HepG2 (cell line): ENCODE measurements at regions not wholly inside any gene's neighbourhood (a gene's known extent, or its start where the extent isn't known, plus 50 kb on each side); places are given as distances from the start of the nearest gene placed in this dataset.

Experiments
- POLR2A ChIP-seq, 2 experiments: IDR thresholded peaks; 2 replicates each; pipeline ENCODE4 v1.6.1; 2011; ENCODE audit warnings: low read depth in 2 of 2, low read length in 2 of 2, mild to moderate bottlenecking in 1 of 2, moderate library complexity in 1 of 2; ENCODE audit not compliant: insufficient read depth in 1 of 2
- TF ChIP-seq, protein P1 (sequence below), 2 experiments: IDR thresholded peaks; 2 replicates each; pipeline ENCODE4 v1.6.1; 2011 to 2012; ENCODE audit warnings: low read length in 2 of 2, borderline replicate concordance in 1 of 2, low read depth in 1 of 2, mild to moderate bottlenecking in 1 of 2, moderate library complexity in 1 of 2
- TF ChIP-seq, protein P2 (sequence below): sonication (generic); formaldehyde crosslinking; IDR thresholded peaks from 2 replicates; pipeline ENCODE4 v1.5.1; 2020; ENCODE audit warnings: mild to moderate bottlenecking, moderate library complexity, missing genetic modification reagents

DNA sequence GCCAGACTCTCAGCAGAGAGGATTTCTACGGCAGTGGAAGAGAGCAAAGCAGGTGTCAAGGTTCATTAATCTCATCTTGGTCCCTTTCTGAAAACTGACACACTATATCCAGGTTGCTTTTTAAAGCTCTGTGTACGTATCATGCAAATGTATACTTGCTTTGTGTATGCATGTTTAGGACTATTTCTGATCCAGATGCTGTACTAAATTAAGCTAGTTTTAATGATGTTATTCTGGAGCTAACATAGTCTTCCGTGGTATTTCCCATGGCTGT is 59.2 kb upstream of the SNX9 start:
- TF ChIP-seq POLR2A (IDR thresholded peaks at IDR 0.05; ENCODE audit: insufficient read depth in 1 of 2, low read depth in 2 of 2, low read length in 2 of 2), result no peak
- TF ChIP-seq, protein P1, sequence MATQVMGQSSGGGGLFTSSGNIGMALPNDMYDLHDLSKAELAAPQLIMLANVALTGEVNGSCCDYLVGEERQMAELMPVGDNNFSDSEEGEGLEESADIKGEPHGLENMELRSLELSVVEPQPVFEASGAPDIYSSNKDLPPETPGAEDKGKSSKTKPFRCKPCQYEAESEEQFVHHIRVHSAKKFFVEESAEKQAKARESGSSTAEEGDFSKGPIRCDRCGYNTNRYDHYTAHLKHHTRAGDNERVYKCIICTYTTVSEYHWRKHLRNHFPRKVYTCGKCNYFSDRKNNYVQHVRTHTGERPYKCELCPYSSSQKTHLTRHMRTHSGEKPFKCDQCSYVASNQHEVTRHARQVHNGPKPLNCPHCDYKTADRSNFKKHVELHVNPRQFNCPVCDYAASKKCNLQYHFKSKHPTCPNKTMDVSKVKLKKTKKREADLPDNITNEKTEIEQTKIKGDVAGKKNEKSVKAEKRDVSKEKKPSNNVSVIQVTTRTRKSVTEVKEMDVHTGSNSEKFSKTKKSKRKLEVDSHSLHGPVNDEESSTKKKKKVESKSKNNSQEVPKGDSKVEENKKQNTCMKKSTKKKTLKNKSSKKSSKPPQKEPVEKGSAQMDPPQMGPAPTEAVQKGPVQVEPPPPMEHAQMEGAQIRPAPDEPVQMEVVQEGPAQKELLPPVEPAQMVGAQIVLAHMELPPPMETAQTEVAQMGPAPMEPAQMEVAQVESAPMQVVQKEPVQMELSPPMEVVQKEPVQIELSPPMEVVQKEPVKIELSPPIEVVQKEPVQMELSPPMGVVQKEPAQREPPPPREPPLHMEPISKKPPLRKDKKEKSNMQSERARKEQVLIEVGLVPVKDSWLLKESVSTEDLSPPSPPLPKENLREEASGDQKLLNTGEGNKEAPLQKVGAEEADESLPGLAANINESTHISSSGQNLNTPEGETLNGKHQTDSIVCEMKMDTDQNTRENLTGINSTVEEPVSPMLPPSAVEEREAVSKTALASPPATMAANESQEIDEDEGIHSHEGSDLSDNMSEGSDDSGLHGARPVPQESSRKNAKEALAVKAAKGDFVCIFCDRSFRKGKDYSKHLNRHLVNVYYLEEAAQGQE (IDR thresholded peaks at IDR 0.05; ENCODE audit: borderline replicate concordance in 1 of 2, low read depth in 1 of 2, low read length in 2 of 2), result no peak
- TF ChIP-seq, protein P2, sequence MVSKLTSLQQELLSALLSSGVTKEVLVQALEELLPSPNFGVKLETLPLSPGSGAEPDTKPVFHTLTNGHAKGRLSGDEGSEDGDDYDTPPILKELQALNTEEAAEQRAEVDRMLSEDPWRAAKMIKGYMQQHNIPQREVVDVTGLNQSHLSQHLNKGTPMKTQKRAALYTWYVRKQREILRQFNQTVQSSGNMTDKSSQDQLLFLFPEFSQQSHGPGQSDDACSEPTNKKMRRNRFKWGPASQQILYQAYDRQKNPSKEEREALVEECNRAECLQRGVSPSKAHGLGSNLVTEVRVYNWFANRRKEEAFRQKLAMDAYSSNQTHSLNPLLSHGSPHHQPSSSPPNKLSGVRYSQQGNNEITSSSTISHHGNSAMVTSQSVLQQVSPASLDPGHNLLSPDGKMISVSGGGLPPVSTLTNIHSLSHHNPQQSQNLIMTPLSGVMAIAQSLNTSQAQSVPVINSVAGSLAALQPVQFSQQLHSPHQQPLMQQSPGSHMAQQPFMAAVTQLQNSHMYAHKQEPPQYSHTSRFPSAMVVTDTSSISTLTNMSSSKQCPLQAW (CRISPR knock-in tag), result no peak
